Dermis blood vessel endothelial cell (primary cell): ENCODE measurements at regions not wholly inside any gene's neighbourhood (a gene's known extent, or its start where the extent isn't known, plus 50 kb on each side); places are given as distances from the start of the nearest gene placed in this dataset.
"Not testable (repeated sequence)": the region's sequence is repeated elsewhere in the genome, so short reads cannot be mapped to it uniquely, and the experiment has no call there.

Experiments used
- DNase-seq: peaks from one replicate; pipeline ENCODE4 v3.0.0; 2010

DNA sequence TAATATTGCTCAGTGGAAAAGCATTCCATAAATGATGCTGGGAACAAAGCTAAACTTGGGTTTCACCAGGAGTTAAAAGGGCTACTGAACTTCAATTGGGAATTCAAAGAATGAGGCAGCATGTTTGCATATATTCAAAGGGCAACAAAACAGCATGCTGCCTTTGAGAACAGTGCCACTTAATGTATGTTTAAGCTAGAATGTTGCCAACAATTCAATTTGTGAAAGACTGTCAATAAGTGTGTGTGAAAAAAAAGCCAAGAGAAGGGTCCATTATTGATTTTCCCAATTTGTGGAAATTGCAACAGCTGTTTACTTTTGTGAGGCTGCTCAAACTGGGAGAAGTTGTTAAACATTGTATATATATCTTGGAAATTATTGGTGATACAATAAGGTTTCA, 701.9 kb upstream of the ACTRT1 start:
- no peak for DNase-seq

DNA sequence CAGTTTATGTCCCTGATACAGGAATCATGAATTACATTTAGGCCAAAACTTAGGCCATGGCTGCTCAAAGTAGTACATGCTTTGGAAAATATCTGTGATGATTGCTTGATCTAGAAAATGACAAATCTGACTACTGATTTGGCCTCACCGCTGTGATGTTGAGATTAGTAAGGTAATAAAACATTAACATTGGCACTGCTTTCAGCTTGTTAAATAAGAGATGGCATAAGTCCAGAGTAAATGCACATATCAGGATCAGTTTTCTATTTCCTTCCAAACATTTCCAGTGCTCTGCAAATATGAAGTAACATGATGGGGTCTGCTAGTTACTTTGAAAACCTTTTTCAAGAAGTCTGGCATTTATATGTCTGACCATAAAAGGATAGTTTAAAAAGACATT, 687.3 kb upstream of the ACTRT1 start:
- no peak for DNase-seq

DNA sequence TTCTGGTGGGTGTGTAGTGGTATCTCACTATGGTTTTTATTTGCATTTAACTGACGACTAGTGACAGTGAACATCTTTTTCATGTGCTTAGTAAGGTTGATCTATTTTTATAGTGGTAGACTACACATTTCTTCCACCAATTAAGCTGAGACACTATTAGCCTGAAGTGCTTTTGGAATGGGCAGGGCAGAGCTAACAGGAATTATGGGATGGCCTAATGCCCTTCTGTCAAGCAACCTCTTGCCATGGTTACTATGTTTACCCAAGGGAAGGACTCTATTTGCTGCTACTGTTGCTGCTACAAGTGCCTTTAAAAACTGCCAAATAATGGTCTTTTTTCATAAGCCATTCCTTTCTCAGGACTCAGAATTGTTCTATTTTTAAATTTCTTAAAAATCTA, 676.7 kb upstream of the ACTRT1 start:
- no peak for DNase-seq

DNA sequence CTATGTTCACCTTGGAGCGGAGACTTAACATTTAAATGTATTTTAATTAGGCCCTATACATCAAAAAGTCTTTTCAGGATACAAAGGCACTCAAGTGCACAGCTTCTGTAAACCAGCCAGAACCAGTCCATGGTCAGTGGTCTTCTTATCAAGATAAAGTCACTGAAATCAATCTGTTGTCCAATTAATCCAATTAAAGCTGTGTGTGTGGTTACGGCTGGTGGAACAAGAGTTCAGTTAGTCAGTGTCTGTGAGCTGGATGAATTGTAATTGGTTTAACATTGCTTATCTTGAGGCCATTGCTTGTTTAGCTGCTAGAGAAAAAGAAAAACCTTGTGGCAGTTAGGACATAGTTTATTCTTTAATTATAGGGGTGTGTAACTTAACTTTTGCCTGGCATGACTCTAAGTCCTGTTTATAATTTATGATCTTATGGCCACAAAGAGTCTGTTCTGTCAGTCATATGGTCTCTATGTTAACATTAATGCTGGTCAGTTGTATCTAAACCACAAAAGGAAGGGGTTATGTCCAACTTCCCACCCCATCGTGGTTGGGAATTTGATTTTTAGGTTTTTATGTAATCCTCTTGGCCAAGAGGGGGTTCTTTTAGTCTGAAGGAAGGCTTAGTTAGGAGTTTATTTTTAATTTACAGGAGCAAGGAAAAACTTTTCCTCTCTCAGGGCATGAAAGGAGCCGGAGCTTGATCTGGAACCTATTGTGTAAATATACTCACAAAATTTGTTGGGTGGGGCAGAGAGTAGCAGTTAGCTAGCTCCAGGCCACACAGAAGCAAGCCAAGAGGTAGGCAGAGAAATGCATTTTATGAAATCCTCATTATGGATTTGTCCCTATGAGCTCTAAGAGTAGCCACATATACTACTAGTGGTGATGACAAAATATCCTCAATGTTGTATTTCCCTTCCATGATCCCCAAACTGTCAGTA, 665.7 kb upstream of the ACTRT1 start:
- DNase-seq: no peak

DNA sequence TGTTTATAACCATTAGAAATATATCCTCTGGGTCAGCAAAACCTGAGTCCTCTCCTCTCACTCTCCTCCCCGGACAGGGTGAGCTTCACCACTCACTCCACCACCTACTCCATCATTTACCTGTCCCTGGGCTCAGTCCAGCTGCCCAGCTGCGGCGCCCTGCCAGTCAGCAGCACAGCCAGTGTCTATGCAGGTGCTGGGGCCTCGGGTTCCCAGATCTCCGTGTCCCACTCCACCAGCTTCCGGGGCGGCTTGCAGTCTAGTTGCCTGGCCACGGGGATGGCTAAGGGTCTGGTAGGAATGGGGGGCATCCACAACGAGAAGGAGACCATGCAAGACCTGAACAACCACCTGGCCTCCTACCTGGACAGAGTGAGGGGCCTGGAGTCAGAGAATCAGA, 662.2 kb upstream of the ACTRT1 start:
- no peak for DNase-seq

DNA sequence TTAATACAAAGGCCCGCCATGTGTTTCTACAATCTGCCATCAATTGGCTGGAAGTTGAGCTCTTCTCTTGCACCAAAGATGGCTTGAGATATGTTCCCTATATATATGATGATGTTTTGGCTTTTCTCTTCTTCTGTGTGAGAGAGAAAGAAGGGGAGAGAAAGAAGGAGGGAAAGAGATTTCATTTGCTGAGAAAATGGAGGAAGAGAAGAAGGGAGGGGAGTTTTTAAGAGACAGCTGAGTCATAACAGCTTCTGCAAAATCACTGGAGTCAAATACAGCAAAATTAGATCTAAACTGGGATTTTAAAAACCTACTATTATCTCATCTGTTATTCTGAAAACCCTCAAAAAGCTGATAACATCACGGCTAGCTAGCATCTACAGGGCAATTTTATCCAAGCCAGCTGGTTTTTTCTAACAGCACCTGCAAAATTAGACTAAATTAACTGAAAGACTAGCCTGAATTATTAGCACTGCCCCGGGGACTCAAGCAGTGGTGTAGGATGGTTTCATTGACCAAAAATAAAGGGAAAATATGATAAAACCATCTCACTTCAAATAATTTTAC, 647.6 kb upstream of the ACTRT1 start:
- DNase-seq: no peak

DNA sequence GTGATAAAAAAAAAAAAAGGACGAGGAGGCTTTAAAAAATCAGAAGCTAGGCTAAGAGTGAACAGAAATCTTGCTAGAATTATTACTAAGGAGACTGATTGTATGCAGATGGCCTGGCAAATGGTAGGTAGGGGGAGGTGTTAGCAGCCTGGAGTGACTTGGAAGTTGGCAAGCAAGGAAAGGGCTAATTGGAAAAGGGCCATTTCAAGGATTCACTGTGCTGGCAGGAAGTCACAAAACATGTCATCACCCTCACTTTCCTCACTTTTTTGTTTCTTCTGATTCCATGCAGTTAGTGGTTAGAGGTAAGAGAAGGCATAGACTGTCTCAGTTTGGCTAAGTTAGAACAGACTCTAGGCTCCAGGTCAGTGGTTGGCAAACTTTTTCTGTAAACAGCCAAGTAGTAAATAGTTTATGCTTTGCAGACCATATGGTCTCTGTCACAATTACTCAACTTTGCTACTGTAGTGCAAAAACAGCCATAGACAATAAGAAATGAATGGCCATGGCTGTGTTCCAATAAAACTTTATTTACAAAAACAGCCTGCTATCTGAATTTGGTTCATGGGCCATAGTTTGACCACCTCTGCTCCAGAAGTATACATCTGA, 646.5 kb upstream of the ACTRT1 start:
- no peak for DNase-seq

DNA sequence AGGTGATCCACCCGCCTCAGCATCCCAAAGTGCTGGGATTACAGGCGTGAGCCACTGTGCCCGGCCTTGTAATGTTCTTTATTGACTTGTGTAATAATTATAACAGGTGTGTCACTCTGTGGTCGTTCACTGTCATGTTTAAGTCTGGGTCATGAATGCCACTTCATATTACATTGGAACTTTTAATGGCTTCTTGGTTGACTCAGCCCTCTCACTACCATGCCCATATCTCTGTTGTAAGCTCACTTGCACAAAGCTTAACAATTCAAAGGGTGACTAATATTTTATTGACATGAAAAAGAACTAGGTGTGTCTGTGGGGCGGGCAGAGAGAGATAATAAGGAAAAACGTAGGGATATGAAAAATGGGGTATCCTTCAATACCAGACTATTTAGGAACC, 639.7 kb upstream of the ACTRT1 start:
- DNase-seq: no peak

DNA sequence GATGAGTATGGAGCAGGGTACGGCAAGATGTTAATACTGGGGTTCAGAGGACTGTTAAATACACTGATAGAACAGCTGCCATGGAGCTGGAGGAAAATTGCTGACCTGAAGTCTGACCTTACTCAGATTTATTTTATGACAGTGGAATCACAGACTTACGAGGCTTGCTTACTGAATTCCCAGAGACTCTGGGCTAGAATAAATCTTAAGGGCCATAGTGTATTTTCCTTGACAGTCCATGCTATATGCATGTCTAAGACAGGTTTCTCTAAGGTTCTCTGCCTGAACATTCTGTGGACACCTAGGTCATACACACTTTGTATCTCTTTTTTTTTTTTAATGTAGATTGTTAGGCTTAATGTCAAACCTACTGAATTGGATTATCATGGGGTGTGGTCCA, 633.2 kb upstream of the ACTRT1 start:
- DNase-seq: no peak

DNA sequence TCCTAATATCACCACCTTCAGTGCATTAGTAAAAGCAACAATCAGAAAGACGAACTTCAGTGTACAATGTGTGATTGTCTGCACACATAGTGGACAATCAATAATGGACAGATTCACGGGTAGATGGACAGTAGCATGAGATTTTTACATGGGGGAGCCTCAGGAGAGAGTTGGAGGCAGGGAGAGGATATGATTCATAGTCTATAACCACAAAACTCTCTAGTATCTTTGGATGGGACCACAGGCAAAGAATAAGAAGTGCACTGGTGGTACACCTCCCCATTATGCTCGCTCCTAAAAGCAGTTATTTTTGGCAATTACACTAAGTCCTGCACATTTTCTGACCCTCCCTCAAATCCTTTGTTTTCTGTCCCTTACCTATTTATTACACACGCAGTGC, 624.4 kb upstream of the ACTRT1 start:
- DNase-seq: no peak

DNA sequence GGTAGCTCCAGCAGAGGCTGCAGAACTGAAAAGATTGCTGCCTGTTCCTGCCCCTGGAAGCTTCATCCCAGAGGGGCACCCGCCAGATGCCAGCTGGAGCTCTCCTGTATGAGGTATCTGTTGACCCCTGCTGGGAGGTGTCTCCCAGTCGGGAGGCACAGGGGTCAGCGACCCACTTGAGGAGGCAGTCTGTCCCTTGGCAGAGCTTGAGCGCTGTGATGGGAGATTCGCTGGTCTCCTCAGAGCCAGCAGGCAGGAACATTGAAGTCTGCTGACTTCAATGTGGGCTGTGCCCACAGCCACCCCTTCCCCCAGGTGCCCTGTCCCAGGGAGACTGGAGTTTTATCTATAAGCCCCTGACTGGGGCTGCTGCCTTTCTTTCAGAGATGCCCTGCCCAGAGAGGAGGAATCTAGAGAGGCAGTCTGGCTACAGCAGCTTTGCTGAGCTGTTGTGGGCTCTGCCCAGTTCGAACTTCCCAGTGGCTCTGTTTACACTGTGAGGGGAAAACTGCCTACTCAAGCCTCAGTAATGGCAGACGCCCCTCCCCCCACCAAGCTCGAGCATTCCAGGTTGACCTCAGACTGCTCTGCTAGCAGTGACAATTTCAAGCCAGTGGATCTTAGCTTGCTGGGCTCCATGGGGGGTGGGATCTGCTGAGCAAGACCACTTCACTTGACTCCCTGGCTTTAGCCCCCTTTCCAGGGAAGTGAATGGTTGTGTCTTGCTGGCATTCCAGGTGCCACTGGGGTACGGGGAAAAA, 622.3 kb upstream of the ACTRT1 start:
- DNase-seq: not testable (repeated sequence)

DNA sequence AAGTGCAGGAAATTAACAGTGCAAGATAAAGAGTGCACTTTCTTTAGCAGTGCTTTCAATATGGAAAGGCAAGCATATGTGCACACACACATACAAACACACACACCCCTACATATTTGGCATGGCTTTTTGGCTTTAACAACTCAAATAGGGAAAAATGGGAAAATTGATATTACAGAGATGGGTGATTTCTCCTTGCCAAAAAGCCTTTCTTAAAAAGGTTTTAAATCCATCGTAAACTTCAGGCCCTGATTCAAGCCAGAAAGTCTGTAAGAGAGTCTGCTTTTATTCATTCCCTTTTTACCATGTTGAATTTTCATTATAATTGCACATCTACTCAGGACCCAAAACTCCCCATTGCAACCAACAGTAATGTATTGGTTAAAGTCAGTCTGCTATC, 612.0 kb upstream of the ACTRT1 start:
- DNase-seq: no peak

DNA sequence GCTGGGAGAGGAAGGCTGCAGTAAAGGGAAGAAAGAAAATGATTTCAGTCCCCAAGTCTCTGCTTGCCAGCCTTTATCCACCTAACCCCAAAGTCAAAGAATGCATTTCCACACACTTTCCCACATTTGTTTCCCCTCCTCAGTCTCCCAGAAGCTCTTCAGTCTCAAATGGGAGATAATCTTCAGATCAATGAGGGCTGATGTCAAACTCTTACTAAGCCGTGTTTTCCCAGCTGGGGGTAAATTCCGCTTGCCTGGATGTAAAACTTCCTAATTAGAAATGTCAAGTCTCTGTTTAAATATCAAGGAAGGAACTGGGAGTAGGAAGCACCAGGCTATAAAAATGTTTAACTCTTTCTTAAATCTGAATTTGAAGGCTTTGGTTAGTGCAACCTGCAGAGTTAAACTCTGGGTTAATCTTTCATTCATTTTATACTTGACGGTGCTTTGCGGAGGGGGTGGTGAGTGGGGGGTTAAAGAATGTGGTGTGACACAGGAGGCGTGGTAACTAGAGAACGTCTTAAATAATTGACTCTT, 601.4 kb upstream of the ACTRT1 start:
- DNase-seq: no peak

DNA sequence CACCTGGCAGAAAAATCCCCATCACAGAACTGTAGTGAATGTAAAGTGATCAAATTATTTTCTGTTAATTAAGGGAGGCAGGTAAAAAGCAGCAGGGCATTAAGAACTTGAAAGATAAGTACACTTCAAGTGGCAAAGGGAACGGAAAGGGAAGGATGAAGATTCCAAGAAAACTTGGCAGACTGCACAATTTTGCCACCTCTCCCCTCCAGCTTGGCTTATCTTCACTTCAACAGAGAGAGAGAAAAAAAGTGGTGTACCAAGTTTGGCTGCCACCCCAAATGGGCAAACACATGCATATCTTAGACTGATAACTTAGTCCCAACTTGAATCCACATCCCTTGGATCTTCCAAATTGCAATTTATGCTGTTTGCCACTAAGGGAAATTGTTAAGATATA, 598.1 kb upstream of the ACTRT1 start:
- no peak for DNase-seq

DNA sequence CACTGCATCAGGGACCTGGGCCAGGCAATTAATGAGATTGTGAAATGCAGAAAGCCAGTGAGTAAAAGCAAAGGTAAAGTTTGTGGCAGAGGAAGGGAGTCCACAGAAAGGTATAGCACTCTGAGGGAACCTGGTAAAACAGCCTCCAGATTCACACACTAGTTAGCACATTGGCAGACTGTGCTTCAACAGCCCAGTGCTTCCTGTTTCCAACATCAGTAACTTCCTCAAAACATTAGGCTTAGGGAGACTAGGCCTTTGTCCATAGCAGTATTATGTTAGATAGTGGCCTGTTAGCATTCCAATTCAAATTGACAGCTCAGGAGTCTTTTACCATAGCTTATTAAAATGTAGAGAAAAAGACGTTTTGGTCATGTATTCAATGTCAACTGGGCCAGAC, 582.6 kb upstream of the ACTRT1 start:
- DNase-seq: no peak

DNA sequence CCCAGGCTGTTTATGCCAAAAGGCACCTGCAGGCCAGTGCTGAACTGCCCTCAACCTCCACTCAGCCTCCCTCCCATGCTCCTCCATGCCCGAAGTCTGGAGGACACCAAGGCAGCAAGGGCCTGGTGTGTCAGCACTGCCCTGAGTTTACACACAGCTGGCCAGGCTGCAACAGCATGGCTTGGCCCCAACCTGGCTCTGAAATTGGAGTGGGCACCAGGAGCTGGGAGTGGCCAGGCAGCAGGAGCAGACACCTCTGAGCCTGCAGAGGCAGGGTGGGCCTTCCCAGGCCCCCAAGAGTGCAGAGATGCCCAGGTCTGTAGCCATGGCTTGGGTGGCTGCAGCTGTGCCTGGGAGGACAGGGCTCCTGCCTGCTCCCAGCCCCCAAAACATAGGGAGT, 571.2 kb upstream of the ACTRT1 start:
- DNase-seq: no peak

DNA sequence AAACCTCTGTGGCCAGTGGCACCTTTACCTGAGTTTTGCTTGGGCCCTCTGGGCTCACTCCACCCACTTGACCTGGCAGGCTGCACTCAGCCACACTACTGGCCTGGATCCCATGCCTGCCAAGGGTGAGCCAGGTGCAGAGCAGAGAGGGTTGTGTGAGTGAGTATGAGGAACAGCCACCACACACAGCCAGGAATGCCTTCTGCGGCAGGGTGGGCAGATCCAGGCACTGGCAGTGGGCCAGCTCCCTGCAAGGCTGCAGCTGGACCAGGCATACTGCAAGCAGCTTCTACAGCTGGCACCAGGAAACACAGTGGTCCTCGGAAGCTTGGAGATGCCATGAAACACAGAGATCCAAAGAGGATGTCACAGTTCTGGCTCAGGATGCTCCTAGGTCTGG, 570.1 kb upstream of the ACTRT1 start:
- no peak for DNase-seq

DNA sequence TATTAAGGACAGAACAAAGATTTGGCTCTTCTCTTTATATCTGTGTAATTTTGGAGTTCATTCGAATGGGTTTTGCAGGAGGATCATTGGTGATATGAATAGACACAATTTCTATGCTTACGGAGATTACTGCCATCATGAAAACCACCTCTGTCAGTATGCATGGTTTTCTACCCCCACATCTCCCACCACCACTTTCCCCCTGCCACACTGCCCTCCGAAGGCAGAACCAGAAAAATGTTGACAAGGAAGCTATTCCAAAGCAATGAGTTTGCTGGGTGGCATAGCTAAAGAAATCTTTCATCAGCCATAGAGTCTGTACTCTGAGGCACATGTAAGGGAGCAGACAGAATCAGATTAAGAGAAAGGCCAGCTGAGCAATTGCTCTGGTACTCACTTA, 567.3 kb upstream of the ACTRT1 start:
- DNase-seq: no peak

DNA sequence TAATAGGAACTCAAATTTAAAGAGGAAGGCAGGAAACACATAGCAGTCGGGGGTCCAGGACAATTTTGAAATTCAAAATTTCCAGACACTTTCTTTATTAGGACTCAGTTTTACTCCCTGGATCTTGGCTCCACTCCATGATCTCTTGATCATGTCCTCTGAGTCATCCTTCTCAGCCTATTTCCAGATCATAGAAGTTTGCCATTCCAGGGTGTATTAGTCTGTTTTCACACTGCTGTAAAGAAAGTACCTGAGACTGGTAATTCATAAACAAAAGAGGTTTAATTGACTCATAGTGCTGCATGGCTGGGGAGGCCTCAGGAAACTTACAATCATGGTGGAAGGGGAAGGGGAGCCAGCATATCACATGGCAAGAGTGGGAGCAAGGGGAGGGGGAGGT, 564.7 kb upstream of the ACTRT1 start:
- DNase-seq: no peak

DNA sequence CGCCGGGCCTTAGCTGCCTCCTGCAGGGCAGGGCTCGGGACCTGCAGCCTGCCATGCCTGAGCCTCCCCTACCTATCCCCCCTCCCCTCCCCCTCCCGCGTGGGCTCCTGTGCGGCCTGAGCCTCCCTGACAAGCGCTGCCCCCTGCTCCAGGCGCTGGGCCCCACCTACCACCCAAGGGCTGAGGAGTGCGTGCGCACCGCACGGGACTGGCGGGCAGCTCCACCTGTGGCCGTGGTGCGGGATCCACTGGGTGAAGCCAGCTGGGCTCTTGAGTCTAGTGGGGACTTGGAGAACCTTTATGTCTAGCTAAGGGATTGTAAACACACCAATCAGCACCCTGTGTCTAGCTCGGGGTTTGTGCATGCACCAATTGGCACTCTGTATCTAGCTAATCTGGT, 554.6 kb upstream of the ACTRT1 start:
- DNase-seq: not testable (repeated sequence)

DNA sequence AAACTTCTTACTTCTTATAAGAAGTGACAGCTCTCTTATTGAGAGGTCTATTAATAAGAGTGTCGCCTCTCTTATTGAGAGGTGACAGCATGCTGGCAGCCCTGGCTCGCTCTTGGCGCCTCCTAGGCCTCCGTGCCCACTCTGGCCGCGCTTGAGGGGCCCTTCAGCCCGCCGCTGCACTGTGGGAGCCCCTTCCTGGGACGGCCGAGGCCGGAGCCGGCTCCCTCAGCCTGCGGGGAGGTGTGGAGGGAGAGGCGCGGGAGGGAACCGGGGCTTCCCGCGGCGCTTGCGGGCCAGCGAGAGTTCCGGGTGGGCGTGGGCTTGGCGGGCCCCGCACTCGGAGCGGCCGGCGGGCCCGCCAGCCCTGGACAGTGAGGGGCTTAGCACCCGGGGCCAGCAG, 554.2 kb upstream of the ACTRT1 start:
- DNase-seq: not testable (repeated sequence)

DNA sequence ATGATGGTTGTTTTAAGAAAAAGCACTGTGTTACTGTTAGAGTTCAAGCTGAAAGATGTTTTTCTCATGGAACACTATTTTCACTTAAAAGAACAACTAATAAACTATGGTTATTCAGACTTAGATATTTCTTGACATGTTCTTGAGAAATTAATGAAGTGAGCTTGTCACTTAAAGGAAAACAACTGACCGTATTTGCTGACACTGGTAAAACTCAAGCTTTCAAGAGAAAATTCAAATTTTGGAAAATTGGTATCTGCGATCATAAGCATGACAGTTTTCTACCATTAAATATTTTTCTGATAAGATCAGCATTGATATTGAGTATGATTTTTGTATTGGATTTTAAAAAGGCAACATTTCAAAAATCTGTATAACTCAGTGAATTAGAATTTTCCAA, 549.5 kb upstream of the ACTRT1 start:
- DNase-seq: no peak

DNA sequence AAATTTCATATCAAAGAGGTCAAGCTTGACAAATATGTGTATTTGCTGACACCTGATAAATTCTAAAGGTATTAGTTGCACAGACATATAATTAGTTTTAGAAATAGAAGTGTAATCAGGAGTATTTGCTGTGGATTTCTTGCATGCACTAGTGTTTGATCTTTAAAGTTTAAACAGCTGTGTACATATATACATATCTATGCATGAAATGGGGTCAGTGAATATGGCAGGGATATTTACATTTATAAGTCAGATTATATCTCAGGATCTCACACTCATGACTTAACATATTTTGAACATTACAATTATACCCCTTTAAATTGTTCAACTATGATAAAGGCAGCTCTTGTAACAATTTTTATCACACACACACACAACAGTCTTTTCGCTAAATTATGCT, 547.4 kb upstream of the ACTRT1 start:
- DNase-seq: no peak
